IMR-90 (cell line): ENCODE measurements at regions not wholly inside any gene's neighbourhood (a gene's known extent, or its start where the extent isn't known, plus 50 kb on each side); places are given as distances from the start of the nearest gene placed in this dataset.

Source experiments
- ATAC-seq: fragments of 200-7000 bp; cut with Tn5 transposase; 2 replicates; pipeline ENCODE4 v1.9.1; 2020; ENCODE audit warnings: low read depth, mild to moderate bottlenecking, moderate library complexity
- BruUV-seq: library from RNA; stranded (reverse); fragments of 400-500 nt; replicated peaks from 2 replicates; lab custom pipeline; 2021; lab: Mats Ljungman, UMichigan
- CTCF ChIA-PET: fragments of 300-600 bp; formaldehyde crosslinking; extraction: SDS; loops from one replicate; lab custom pipeline; 2021; ENCODE audit warnings: antibody characterized with exemption; lab: Yijun Ruan, JAX
- POLR2A ChIA-PET: fragments of 300-600 bp; sonication (Branson Sonifier 250); formaldehyde crosslinking; loops from one replicate; lab custom pipeline; 2022; ENCODE audit warnings: antibody characterized with exemption; ENCODE audit not compliant: unreplicated experiment; lab: Charles Lee
- DNase-seq: peaks from one replicate; pipeline ENCODE4 v3.0.0; 2013
- H2AFZ ChIP-seq: replicated peaks from 2 replicates; pipeline ENCODE3; 2013; ENCODE audit warnings: low read length, mild to moderate bottlenecking; ENCODE audit not compliant: poor library complexity
- H2AK5ac ChIP-seq: 2 replicates; pipeline ENCODE4 v1.6.1; 2013; ENCODE audit warnings: low read depth, low read length, inconsistent platforms
- H2AK9ac ChIP-seq: replicated peaks from 2 replicates; pipeline ENCODE3; 2013; ENCODE audit warnings: mild to moderate bottlenecking, low read depth, low read length, moderate library complexity; ENCODE audit not compliant: poor library complexity
- H2BK120ac ChIP-seq: 2 replicates; pipeline ENCODE4 v1.6.1; 2013; ENCODE audit warnings: low read depth, low read length, inconsistent platforms
- H2BK15ac ChIP-seq: 3 replicates; pipeline ENCODE4 v1.6.1; 2013; ENCODE audit warnings: low read depth, low read length, inconsistent platforms
- H2BK20ac ChIP-seq: 2 replicates; pipeline ENCODE4 v1.6.1; 2013; ENCODE audit warnings: low read depth, mild to moderate bottlenecking, inconsistent platforms, low read length, moderate library complexity
- H2BK5ac ChIP-seq: 2 replicates; pipeline ENCODE4 v1.6.1; 2013; ENCODE audit warnings: mild to moderate bottlenecking, low read depth, low read length, inconsistent platforms; ENCODE audit not compliant: poor library complexity, severe bottlenecking
- H3K14ac ChIP-seq: replicated peaks from 2 replicates; pipeline ENCODE4 v1.6.1; 2013; ENCODE audit warnings: low read depth, low read length, inconsistent platforms
- H3K18ac ChIP-seq: 2 replicates; pipeline ENCODE4 v1.6.1; 2013; ENCODE audit warnings: low read depth, low read length, control low read depth
- H3K23ac ChIP-seq: 2 replicates; pipeline ENCODE4 v1.6.1; 2013; ENCODE audit warnings: low read depth, low read length, inconsistent platforms
- H3K27ac ChIP-seq: 2 replicates; pipeline ENCODE4 v1.5.1; 2013; ENCODE audit warnings: mild to moderate bottlenecking, control low read depth, low read length; ENCODE audit not compliant: insufficient read depth
- H3K27me3 ChIP-seq: 2 replicates; pipeline ENCODE4 v1.6.1; 2013; ENCODE audit warnings: low read length; ENCODE audit not compliant: control insufficient read depth, insufficient read depth
- H3K36me3 ChIP-seq: 2 replicates; pipeline ENCODE4 v1.6.1; 2013; ENCODE audit warnings: low read length, mixed read lengths; ENCODE audit not compliant: control insufficient read depth, insufficient read depth
- H3K4ac ChIP-seq: 2 replicates; pipeline ENCODE4 v1.6.1; 2013; ENCODE audit warnings: low read depth, low read length, inconsistent platforms
- H3K4me1 ChIP-seq: 2 replicates; pipeline ENCODE4 v1.6.1; 2013; ENCODE audit warnings: low read length, mixed read lengths; ENCODE audit not compliant: control insufficient read depth, insufficient read depth
- H3K4me2 ChIP-seq: 2 replicates; pipeline ENCODE4 v1.6.1; 2013; ENCODE audit warnings: low read depth, mild to moderate bottlenecking, control low read depth, low read length, moderate library complexity
- H3K4me3 ChIP-seq: 2 replicates; pipeline ENCODE4 v1.5.1; 2013; ENCODE audit warnings: low read depth, mild to moderate bottlenecking, control low read depth, low read length, moderate library complexity; ENCODE audit not compliant: insufficient read depth
- H3K56ac ChIP-seq: 2 replicates; pipeline ENCODE4 v1.6.1; 2013; ENCODE audit warnings: low read length, inconsistent platforms; ENCODE audit not compliant: insufficient read depth; ENCODE audit errors: extremely low read depth
- H3K79me1 ChIP-seq, 2 experiments: 2 replicates each; pipeline ENCODE4 v1.6.1; 2013; ENCODE audit warnings: low read length in 2 of 2, inconsistent platforms in 1 of 2, low read depth in 1 of 2
- H3K9ac ChIP-seq: 2 replicates; pipeline ENCODE4 v1.6.1; 2013; ENCODE audit warnings: low read depth, low read length, control low read depth
- H3K9me1 ChIP-seq: 2 replicates; pipeline ENCODE4 v1.6.1; 2013; ENCODE audit warnings: low read length, inconsistent platforms; ENCODE audit not compliant: insufficient read depth
- H3K9me3 ChIP-seq: 2 replicates; pipeline ENCODE4 v1.6.1; 2013; ENCODE audit warnings: low read length; ENCODE audit not compliant: control insufficient read depth, insufficient read depth
- H4K20me1 ChIP-seq: 2 replicates; pipeline ENCODE4 v1.6.1; 2013; ENCODE audit warnings: low read length, inconsistent platforms; ENCODE audit not compliant: insufficient read depth
- H4K5ac ChIP-seq: 2 replicates; pipeline ENCODE4 v1.6.1; 2013; ENCODE audit warnings: mild to moderate bottlenecking, low read depth, low read length, control low read depth
- H4K8ac ChIP-seq, 2 experiments: 2 replicates each; pipeline ENCODE4 v1.6.1; 2013; ENCODE audit warnings: low read depth in 2 of 2, low read length in 2 of 2, control low read depth in 1 of 2, inconsistent platforms in 1 of 2
- H4K91ac ChIP-seq: 2 replicates; pipeline ENCODE4 v1.6.1; 2013; ENCODE audit warnings: low read depth, low read length, inconsistent platforms; ENCODE audit not compliant: insufficient read depth
- BHLHE40 ChIP-seq: fragments of 150-350 bp; IDR thresholded peaks from 2 replicates; pipeline ENCODE4 v1.6.1; 2016; ENCODE audit warnings: mild to moderate bottlenecking, low read depth, low read length
- CEBPB ChIP-seq: IDR thresholded peaks from 2 replicates; pipeline ENCODE4 v1.6.1; 2012; ENCODE audit warnings: low read depth, low read length, improper control_type of control experiment
- CHD1 ChIP-seq: IDR thresholded peaks from 2 replicates; pipeline ENCODE4 v1.6.1; 2012; ENCODE audit warnings: low read depth, low read length, improper control_type of control experiment
- CTCF ChIP-seq: conservative IDR thresholded peaks from 2 replicates; pipeline ENCODE4 v1.5.1; 2012; ENCODE audit warnings: mild to moderate bottlenecking, low read depth, low read length, improper control_type of control experiment
- FOS ChIP-seq: fragments of 150-350 bp; IDR thresholded peaks from 2 replicates; pipeline ENCODE4 v1.6.1; 2016; ENCODE audit warnings: low read depth, low read length
- MXI1 ChIP-seq: IDR thresholded peaks from 2 replicates; pipeline ENCODE4 v1.6.1; 2012; ENCODE audit warnings: low read depth, mild to moderate bottlenecking, low read length, moderate library complexity, borderline replicate concordance
- NFE2L2 ChIP-seq: fragments of 150-350 bp; IDR thresholded peaks from 2 replicates; pipeline ENCODE4 v1.6.1; 2016; ENCODE audit warnings: low read depth, mild to moderate bottlenecking, low read length
- POLR2A ChIP-seq: IDR thresholded peaks from 2 replicates; pipeline ENCODE4 v1.6.1; 2012; ENCODE audit warnings: mild to moderate bottlenecking, low read depth, low read length
- RAD21 ChIP-seq: IDR thresholded peaks from 2 replicates; pipeline ENCODE4 v1.6.1; 2012; ENCODE audit warnings: low read length, improper control_type of control experiment
- SMC3 ChIP-seq: fragments of 150-350 bp; IDR thresholded peaks from 2 replicates; pipeline ENCODE4 v1.6.1; 2016; ENCODE audit warnings: low read depth, mild to moderate bottlenecking, antibody characterized with exemption, low read length, moderate library complexity
- USF2 ChIP-seq: fragments of 150-350 bp; IDR thresholded peaks from 2 replicates; pipeline ENCODE4 v1.6.1; 2017; ENCODE audit warnings: mild to moderate bottlenecking, antibody characterized with exemption, low read length, low read depth
- WGBS, 2 experiments: methylation state at CpG; one replicate each; pipeline versions ENCODE4 v1.1.5 to v1.1.7; 2013; ENCODE audit warnings: missing lambda C conversion rate in 2 of 2; ENCODE audit not compliant: insufficient read length in 1 of 2; ENCODE audit errors: extremely low coverage in 2 of 2; 5-methylcytosine and 5-hydroxymethylcytosine counted together
- dilution Hi-C: fragments of 300-500 bp; cut with HindIII; formaldehyde crosslinking; loops from one replicate; pipeline ENCODE4 v1.14.3; 2018; ENCODE audit warnings: low sequenced_read_pairs; ENCODE audit not compliant: unreplicated experiment
- in situ Hi-C: fragments of 300-500 bp; cut with MboI; formaldehyde crosslinking; loops from 3 replicates; pipeline ENCODE4 v1.14.3; 2019; ENCODE audit warnings: low sequenced_read_pairs, inconsistent platforms, mixed read lengths
- intact Hi-C: fragments of 100-400 bp; cut with micrococcal nuclease; formaldehyde crosslinking; loops from 2 replicates; pipeline ENCODE4 v1.10.0; 2022

- ATAC-seq = no peak
- WGBS, 2 experiments = no CpG with 5 or more reads among the region's 1 CpG
- H2BK15ac ChIP-seq = no peak overlapping the region
These were observed 193.6 kb upstream of the FANCL start for GRCh38 chr2:58434692-58435091.

More at GRCh38 chr2:58434692-58435091, 193.6 kb upstream of the FANCL start:
- Histone ChIP-seq H4K20me1 (no peaks in the 10 kb centered on the region), H4K5ac (no peak overlapping the region), H2AFZ (no peak overlapping the region), H2AK5ac (no peak overlapping the region), H3K9me3 (no peaks in the 10 kb centered on the region), H4K8ac (no peak overlapping the region), H2BK20ac (no peak overlapping the region), H3K36me3 (no peaks in the 10 kb centered on the region), H3K9ac (no peak overlapping the region), H3K4ac (no peak overlapping the region), H2BK120ac (no peak overlapping the region), H3K27me3 (no peaks in the 10 kb centered on the region), H3K9me1 (no peaks in the 10 kb centered on the region), H3K18ac (no peak overlapping the region), H3K4me2 (no peak overlapping the region), H3K4me1 (no peaks in the 10 kb centered on the region), H2BK5ac (no peak overlapping the region), H3K23ac (no peak overlapping the region), H3K56ac (no peak overlapping the region), H3K14ac (no peak overlapping the region), H3K4me3 (no peak overlapping the region), H3K27ac (no peak overlapping the region), H4K91ac (no peak overlapping the region), H2AK9ac (no peak overlapping the region), H3K79me1 (no peaks in the 10 kb centered on the region)
- dilution Hi-C loops (no loop called here), intact Hi-C loops (no loop called here), in situ Hi-C loops (loop anchor here (10.0 to 25.0 kb wide), 2 partner anchors 297 to 530 kb away; no protein-coding TSS in a partner anchor)
- ChIA-PET CTCF (no interaction called here), POLR2A (no interaction called here)
- no TSS peak for BruUV-seq
- DNase-seq = no peak
- TF ChIP-seq RAD21 = no peak
- TF ChIP-seq MXI1 = no peak
- no peak for TF ChIP-seq CEBPB
- TF ChIP-seq USF2 = no peak
- TF ChIP-seq BHLHE40 = no peak
- TF ChIP-seq FOS = no peak
- no peak for TF ChIP-seq CHD1
- TF ChIP-seq SMC3 = no peak
- no peak for TF ChIP-seq CTCF
- TF ChIP-seq NFE2L2 = no peak
- TF ChIP-seq POLR2A = no peak
